GM23248 (cell line): ENCODE measurements at regions not wholly inside any gene's neighbourhood (a gene's known extent, or its start where the extent isn't known, plus 50 kb on each side); places are given as distances from the start of the nearest gene placed in this dataset.

Experiments
- EZH2 ChIP-seq: fragments of 200-600 bp; sonication (generic); IDR thresholded peaks from 2 replicates; pipeline ENCODE4 v1.6.1; 2018; ENCODE audit warnings: antibody characterized with exemption, mild to moderate bottlenecking; ENCODE audit not compliant: insufficient read depth, poor library complexity, severe bottlenecking
- EZH2phosphoT487 ChIP-seq: fragments of 200-600 bp; sonication (generic); IDR thresholded peaks from 2 replicates; pipeline ENCODE4 v1.6.1; 2018; ENCODE audit warnings: antibody characterized with exemption, moderate library complexity, mild to moderate bottlenecking, low read depth; ENCODE audit not compliant: insufficient read depth

DNA sequence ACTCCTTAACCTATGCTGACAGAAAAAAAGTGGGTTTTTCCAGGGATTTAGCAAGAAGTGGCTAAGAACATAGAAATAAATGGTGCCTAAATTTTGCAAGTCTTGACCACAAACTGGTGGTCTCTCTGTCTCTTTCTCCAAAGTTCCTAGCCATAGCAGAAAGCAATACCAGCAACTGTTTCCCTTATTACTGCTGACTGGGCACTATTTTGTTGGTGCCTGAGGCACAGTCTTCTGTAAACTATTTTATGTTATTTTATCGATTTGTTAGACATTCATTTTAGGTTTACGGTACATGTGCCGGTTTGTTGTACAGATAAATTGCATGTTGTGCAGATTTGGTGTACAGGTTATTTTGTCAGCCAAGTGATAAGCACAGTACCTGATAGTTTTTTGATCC, 234.6 kb upstream of the TECRL start:
- no peak for TF ChIP-seq EZH2
- no peak for TF ChIP-seq EZH2phosphoT487
